GM23338 (cell line): ENCODE measurements at regions not wholly inside any gene's neighbourhood (a gene's known extent, or its start where the extent isn't known, plus 50 kb on each side); places are given as distances from the start of the nearest gene placed in this dataset.
"Not testable (repeated sequence)": the region's sequence is repeated elsewhere in the genome, so short reads cannot be mapped to it uniquely, and the experiment has no call there.

Source experiments
- CREB1 ChIP-seq: fragments of 250-450 bp; sonication (Bioruptor Pico); IDR thresholded peaks from 2 replicates; pipeline ENCODE4 v1.5.0; 2020; ENCODE audit warnings: low read depth, mild to moderate bottlenecking, moderate library complexity
- CTCF ChIP-seq, 2 experiments: fragments of 200-600 bp in 1 of 2; sonication (generic) in 1 of 2; conservative IDR thresholded peaks; 2 replicates each; pipeline versions ENCODE4 v1.5.1 to v1.6.1; 2016 to 2017; ENCODE audit warnings: antibody characterized with exemption in 2 of 2, low read depth in 2 of 2, mild to moderate bottlenecking in 2 of 2, moderate library complexity in 1 of 2
- EZH2 ChIP-seq: fragments of 200-600 bp; sonication (generic); IDR thresholded peaks from one replicate; pipeline ENCODE4 v1.8.0; 2017; ENCODE audit warnings: antibody characterized with exemption, mild to moderate bottlenecking, low read depth; ENCODE audit not compliant: unreplicated experiment
- EZH2phosphoT487 ChIP-seq: fragments of 200-600 bp; sonication (generic); IDR thresholded peaks from one replicate; pipeline ENCODE4 v1.8.1; 2018; ENCODE audit warnings: antibody characterized with exemption; ENCODE audit not compliant: unreplicated experiment
- JUNB ChIP-seq: IDR thresholded peaks from one replicate; pipeline ENCODE4 v1.6.1; 2016; ENCODE audit warnings: antibody characterized with exemption; ENCODE audit not compliant: unreplicated experiment
- NANOG ChIP-seq: IDR thresholded peaks from 2 replicates; pipeline ENCODE4 v1.6.1; 2016; ENCODE audit warnings: antibody characterized with exemption, borderline replicate concordance
- POLR2AphosphoS5 ChIP-seq: IDR thresholded peaks from 2 replicates; pipeline ENCODE4 v1.6.1; 2016; ENCODE audit warnings: antibody characterized with exemption, low read depth
- REST ChIP-seq: IDR thresholded peaks from one replicate; pipeline ENCODE4 v1.6.1; 2018; ENCODE audit warnings: antibody characterized with exemption; ENCODE audit not compliant: unreplicated experiment
- STAT1 ChIP-seq: IDR thresholded peaks from one replicate; pipeline ENCODE4 v1.6.1; 2016; ENCODE audit warnings: antibody characterized with exemption; ENCODE audit not compliant: unreplicated experiment
- ZNF114 ChIP-seq: fragments of 250-450 bp; sonication (Bioruptor Pico); IDR thresholded peaks from 2 replicates; pipeline ENCODE4 v1.5.0; 2020; ENCODE audit warnings: mild to moderate bottlenecking, moderate library complexity
- ZNF462 ChIP-seq: fragments of 250-450 bp; sonication (Bioruptor Pico); IDR thresholded peaks from 2 replicates; pipeline ENCODE4 v1.5.0; 2020; ENCODE audit warnings: mild to moderate bottlenecking, moderate library complexity

- not testable (repeated sequence) for TF ChIP-seq CTCF (conservative IDR thresholded peaks at IDR 0.05; ENCODE audit: low read depth in 2 of 2); EZH2phosphoT487; REST; POLR2AphosphoS5; EZH2; CREB1 (CRISPR knock-in tag); NANOG; ZNF462; ZNF114 (CRISPR knock-in tag); JUNB; STAT1
Observed at GRCh38 chr15:21721115-21721514, 156.4 kb downstream of the POTEB start.
